GM18498 (cell line): ENCODE measurements at regions not wholly inside any gene's neighbourhood (a gene's known extent, or its start where the extent isn't known, plus 50 kb on each side); places are given as distances from the start of the nearest gene placed in this dataset.
A peak's percentile ranks its signal among the peaks of the same experiment; 100 is the strongest.
"Not testable (repeated sequence)": the region's sequence is repeated elsewhere in the genome, so short reads cannot be mapped to it uniquely, and the experiment has no call there.

Source experiments
- ATAC-seq: cut with Tn5 transposase; IDR thresholded peaks from one replicate; pipeline ENCODE4 v1.9.1; 2021; ENCODE audit warnings: mild to moderate bottlenecking, moderate library complexity; ENCODE audit not compliant: unreplicated experiment

DNA sequence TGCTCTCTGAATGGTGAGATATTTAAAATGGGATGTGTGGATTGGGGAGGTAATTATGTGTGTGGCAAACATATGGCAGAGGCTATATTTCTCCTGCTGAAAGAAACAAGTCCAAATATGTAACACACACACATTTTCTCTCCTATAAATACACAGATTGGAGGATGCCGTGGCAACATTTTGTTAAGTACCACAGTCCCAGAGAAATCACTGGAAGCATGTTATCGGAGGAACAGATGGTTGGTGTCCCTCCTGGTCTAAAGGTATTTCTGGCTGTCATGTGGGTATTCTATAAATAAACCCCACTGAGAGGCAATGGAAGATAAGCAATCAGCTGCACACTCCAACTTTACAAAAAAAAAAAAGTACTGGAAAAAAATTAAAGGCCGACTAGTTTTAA lies 528.3 kb upstream of the BOD1L1 start:
- no peak for ATAC-seq

DNA sequence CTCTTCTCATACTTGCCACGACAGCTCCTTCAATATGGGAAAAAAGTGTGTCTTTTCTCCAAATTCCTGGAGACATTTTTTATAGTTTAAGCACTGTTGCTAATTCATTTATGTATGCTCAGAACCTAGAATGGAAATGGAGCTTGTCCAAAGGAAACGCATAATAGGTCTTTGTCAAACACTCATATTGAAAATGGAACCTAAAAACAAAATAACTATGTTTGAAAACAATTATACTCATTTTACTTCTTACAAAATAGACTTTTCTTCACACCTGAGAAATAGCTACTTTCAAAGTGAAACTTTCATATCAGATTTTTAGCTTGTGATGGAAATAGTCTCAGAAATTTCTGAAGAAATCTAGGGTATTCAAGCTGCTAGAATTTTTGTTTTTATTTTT lies 529.7 kb upstream of the BOD1L1 start:
- peak; percentile 61 for ATAC-seq

DNA sequence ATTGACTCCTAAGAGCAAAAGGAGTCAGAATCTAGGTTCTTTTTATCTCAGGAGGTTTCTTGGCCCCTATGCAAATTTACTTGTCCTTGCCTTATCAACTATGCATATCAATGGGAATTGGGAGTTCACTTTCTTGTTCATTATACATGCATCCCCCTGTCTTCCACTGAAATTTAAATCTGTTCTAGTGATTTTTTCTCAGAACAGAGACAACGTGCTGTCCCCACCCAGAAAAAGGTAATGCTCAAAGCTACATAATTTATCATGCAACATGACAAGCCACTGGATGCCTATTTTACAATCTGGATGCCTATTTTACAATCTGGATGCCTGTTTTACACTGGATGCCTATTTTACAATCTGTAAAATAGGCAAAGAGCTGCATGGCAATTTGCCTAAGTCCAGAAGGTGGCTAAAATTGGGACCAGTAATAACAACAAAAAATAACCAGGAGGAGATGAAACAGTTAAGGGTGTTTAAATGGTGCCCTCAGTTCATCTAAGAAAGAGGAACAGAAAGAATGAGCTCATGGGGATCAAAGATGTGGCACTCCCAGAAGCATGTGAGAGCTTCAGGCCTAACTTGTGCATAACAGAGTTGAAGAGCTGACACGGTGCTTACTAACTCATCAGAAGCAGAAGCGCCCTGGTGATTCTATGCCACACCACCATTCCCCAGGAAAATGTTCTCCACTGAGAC lies 537.8 kb upstream of the BOD1L1 start:
- ATAC-seq = peak; percentile 100

DNA sequence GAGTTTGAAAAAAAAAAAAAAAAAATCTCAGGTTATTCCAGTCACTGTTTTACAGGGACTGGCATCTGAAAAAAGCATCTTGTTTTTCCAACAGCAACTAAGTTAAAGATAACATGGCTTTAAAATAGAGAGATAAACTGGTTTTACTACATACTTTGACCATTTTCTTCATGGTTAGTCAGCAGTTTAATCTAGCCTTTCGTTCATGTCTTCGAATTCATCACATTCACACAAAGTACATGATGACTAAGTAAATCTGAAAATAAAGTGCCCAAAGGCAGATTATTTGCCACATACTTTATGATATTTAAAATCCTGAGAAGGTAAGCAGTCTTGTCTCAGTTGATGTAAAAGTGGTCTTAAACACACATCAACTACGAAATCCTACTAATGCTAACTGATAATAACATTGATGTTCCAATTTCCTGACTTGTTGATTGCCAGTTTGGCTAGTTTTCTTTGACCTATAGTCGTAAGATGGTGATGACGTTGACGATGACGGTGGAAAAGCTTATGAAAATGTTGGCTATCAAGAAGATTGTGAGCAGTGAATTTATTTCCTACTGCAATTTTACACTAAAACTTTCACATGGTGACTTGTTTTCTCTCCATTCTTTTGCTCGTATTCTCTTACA lies 540.5 kb upstream of the BOD1L1 start:
- no peak for ATAC-seq

DNA sequence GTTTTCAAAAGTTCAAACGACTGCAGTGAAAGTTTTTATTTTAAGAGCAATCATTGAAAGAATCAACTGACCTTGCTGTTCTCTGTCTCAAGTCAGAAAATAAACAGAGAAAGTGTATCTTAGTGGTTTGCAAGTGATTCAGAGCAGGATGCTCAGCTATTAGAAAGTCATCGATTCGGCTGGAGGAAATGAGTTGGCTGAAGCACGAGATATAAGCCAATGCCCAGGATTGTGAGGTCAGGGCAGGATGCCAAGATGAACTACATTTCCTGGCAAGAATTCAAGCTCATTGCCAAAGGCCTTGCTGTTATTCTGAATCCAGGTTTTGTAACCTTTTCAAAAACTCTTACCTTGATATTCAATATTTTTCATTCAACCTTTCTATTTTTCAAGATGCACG lies 541.4 kb upstream of the BOD1L1 start:
- peak; percentile 58 for ATAC-seq

DNA sequence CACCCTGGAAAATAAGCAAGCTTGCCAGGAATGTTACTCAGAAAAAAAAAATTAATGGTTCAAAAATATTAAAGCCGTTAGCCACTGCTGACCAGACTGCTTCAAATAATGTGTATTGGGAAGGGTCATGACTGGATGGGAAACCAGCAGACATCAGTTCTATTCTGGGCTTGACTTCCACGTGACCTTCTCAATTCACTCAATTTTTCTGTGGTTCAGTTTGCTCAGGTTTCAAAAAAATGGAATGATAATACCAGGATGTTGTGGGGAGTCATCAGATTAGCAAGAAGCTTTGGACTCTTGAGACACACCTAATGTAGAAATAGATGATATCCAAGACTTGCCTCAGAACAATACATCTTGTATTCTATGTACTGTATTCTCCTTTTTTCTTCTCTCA lies 541.9 kb upstream of the BOD1L1 start:
- ATAC-seq = no peak

DNA sequence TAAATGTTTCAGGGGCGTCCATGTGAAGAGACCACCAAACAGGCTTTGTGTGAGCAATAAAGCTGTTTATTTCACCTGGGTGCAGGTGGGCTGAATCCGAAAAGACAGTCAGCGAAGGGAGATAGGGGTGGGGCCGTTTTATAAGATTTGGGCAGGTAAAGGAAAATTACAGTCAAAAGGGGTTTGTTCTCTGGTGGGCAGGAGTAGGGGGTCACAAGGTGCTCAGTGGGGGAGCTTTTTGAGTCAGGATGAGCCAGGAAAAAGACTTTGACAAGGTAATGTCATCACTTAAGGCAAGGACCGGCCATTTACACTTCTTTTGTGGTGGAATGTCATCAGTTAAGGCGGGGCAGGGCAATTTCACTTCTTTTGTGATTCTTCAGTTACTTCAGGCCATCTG lies 542.4 kb upstream of the BOD1L1 start:
- ATAC-seq = not testable (repeated sequence)

DNA sequence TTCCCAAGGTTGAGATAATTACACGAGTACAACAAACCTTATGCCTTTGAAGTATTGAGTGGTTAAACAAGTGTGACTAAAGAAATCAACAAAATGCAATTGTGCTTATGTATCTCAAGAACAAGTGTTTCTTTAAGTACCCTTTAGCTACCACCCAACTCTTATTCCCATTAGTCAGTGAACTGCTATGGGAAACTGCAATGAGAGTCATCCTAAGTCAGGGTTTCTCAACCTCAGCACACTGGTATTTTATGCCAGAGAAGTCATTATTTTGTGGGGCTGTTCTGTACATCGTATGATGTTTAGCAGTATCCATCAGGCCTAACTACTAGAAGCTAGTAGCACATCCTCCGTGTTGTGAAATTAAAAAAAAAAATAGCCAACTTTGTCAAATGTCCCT lies 549.1 kb upstream of the BOD1L1 start:
- ATAC-seq = no peak

DNA sequence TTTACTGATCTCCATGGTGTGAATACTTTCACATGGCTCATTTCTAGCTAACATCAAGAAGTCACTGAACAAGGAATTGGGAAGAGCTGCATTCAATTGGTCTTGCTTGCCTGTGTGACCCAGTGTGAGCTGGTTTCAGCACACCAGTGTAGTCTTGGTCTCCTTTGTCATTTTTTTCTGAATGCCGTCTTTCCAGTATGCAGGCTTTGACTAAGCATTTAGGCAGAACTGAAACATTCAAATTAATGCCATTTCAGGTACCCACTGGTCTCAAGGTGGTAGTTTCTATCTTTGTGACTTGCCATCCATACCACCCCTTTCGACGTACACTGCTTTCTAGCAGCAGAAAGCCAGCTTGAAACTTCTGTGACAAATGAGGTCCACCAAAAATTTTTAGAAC lies 550.5 kb upstream of the BOD1L1 start:
- peak; percentile 95 for ATAC-seq

DNA sequence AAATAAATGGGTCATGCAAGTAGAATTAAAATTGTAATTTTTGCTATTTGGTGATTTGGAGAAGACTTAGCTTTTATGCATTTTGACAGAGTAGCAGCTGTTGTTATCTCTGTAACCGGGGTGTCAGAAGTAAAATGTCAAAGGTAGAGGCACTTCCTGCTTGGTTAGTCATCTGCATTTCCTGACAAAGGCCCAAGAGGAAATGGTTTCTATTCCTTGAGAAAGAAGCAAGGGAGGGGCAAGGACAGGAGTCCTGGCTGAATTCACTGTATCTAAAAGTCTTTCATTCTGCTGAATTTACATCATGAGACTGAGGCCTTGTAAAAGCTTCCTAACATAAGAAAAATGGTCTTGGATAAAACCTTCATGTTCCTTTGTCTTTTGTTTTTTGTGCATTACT lies 550.9 kb upstream of the BOD1L1 start:
- ATAC-seq = peak; percentile 72

DNA sequence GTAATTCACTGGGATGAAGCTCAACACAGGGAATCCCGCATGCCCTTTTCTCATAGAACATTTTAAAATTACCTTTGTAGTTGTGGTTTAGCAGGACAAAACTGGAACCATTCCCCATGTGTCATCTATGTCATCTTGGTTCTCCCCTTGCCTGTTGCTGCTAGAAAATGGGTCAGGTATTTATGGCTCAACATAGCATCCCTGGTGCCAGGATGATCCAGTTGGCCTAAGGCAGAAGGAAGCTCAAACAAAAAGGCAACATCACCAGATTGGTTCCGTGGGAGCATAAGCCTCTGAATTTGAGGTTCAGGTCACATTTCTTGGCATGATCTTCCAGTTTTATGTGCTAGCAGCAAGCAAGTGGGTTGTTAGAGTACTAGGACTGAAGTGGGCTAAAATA lies 552.6 kb upstream of the BOD1L1 start:
- ATAC-seq = no peak

DNA sequence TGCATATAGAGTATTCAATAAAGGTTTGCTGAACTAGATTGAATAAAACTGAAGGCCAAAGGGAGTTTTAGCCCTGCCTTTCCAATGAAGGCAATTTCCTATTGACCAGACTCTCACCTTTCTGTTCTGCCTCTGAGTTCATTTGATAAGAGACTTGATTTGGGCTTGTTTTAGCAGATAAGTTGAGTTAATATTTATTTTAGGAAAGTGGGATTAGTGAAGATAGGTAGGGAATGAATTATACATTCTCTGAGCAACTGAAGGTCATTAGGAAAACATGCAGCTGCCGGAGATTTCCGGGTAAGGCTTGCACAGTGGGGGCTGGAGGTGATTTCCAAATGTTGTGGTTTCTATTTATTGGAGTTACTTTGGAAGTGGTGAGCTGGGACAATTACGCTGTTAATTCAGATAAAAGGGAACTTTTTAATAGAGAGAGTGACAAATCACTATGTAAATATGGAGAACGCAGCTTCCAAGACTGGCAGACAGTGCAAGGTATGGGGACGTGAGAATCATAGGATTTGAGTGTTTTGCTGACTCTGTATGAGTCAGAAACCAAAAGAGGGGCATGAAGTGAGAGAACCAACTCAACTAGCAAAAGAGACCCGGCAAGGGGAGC lies 553.6 kb upstream of the BOD1L1 start:
- no peak for ATAC-seq

DNA sequence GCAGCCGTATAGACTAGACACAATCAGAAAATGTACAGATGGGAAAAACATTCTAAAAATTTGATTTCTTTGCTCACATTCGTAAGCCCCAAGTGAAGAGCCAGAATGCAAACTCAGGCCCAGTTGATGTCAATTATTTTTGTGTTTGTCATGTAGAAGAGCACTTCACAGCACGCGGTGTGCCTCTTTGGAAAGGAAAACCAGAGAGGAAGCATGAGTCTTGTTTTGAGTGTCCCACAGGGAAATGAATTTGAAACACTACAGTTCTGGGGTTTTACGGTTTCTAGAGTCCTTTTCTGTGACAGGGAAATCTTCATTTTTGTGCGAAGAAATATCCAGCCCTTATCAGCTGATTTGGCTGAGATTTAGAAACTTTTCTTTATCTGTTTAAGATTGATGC lies 554.6 kb upstream of the BOD1L1 start:
- no peak for ATAC-seq

DNA sequence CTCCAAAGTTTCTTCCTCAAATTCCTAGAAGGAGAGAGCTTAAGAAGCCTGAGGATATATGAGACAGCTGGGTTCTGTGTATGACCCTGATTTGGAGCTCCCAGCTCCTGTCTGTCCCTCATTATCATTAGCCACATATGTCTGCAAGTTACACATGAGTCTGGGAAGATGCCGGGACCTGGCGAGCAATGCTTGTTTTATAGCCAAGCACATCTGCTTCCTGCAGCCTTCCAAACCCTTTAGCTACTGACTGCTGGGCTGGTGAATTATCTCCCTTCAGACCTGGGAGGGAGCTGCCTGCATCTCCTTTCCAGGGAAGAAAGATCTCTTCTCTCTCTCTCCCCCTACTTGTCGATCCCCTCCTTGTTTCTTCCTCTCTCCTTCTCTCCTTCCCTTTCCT lies 556.7 kb upstream of the BOD1L1 start:
- no peak for ATAC-seq

DNA sequence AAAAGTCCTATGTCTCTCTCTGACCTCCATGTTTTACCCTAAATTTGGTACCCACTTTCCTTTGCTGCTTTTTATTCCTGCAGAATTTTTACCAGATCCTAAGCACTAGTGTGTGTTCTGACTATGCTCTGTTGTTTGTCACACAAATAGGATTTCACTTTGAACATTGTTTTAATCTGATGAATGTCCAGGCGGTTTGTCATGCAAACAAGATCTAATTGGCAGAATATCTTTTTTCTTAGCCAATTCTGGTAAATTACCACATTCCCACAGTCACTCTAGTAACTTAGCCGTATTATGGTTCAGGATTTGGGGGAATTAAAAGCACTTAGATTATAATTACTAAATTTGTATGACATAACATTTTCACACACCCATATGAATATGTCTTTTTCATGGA lies 557.2 kb upstream of the BOD1L1 start:
- ATAC-seq = no peak

DNA sequence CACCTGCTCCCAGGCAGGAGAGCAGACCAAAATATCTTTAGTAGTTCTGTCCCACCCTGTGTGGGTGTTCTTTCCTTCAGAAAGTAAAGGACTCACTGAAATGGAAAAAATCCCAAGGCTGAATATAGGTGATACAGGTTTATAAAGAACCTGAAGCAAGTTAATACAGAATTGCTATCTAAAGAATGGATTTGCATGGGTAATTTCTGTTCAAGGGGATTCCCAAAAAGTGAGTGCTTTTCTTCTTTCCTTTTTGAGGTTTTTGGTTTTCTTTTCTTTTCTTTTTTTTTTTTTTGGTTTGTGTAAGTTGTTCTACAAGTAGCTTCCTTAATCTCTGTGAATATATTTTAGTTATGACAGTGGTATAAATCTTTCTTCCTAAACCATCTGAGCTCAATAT lies 560.7 kb upstream of the BOD1L1 start:
- no peak for ATAC-seq

DNA sequence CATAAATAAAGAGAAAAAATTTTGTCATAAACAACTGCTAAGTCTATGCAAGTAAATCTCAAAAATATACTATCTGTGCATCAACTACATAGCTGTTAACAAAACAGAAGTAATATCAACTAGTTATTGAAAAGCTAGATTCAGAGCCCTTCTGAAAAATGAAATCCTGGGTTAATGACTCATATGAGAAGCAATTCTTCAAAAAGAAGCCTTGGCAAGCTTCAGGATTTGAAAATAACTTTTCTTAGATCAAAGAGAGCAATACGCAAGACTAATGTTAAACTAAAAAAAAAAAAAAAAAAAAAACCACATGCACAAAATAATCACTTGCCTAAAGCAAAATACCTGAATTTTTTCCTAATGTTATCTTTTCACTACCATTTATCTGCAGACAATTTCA lies 566.1 kb upstream of the BOD1L1 start:
- ATAC-seq = no peak

DNA sequence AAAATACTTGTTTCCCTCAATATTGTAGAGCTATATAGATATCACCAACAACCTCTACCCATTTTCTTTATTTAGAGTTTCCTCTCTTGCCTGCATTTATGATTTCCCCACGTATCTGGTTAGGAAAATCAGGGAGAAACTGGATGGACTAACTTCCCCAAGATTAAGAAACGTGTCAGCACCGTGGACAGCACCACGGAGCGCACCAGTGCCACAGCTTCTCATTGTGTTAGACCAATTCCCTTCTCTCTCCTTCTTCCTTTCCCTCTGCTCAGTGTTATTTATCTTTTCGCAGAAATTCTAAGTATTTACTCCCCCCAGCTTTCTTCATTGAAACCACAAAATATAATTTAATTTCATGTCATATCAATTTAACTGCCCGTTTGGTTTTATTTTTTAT lies 568.6 kb upstream of the BOD1L1 start:
- no peak for ATAC-seq

DNA sequence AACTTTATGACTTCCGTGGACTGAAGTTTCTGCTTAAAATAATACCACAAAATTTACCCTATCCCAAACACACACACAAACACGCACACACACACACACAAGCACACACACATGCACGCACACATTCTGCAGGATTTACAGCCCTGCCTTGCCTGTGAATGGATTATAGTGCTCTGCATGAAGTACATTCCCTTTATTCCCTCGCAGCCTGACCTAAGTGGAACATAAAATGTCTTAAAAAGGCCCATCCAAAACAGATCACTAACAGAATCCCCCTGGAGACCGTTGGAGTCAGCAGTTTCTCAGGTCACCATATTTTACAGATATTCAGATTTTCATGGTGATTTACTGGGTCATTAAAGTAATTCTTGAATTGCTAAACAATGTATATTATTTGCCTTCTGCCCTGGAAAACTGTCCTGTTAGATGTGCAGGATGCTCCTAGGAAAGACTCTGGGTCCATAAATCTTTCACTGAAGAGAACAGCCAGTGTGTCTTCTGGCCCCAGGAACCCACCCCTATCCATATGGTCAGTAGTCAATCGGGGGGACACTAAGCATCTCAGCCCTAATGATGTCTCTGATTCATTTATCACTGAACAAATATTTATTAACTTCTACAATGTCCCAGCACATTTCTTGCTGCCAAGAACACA lies 587.7 kb upstream of the BOD1L1 start:
- no peak for ATAC-seq

DNA sequence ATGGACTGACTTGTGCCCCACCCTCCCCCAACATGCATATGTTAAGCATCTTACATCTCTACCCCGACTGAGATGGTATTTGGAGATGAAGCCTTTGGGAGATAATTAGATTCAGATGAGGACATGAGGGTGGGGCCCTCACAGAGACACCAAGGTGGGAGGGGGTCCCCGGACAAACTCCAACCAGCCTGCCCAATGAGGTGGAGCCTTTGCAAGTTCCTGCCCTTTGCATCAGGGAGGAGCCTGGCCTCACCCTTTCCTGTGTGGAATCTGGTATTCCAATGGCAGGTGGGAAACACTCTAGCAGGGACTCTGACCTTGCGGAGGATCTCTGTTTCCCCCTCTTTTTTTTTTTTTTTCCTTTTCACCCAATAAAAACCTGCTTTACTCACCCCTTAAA lies 589.9 kb upstream of the BOD1L1 start:
- ATAC-seq = no peak

DNA sequence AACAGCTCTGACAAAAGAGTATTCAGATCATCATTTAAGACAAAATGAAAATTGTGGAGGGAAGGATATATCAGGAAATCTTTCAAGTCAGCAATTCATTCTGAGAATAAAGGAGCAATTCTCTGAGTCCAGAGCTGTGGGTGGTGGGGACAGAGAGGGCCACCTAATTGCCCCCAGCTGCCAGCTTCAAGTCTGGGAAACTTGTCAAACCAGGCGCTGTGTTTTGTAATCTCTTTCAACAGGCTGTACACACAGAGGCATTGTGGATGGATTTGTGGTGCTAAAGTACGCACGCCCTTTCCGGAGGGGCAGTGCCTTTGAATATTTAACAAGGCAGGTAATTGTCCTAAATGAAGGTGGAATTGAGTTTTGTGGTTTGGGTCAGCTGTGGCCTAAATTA lies 591.1 kb upstream of the BOD1L1 start:
- ATAC-seq = no peak

DNA sequence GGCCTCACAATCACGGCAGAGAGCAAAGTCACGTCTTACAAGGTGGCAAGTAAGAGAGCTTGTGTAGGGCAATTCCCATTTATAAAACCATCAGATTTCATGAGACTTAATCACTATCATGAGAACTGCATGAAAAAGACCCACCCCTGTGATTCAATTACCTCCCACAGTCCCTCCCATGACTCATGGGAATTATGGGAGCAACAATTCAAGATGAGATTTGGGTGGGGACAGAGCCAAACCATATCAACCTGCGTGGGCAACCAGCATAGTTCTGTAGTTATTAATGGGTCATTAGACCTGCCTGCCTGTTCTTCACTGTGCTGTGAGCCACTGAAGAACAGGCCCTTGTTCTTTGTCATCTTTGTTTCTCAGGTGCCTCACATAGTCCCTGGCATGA lies 593.7 kb upstream of the BOD1L1 start:
- no peak for ATAC-seq
